NCI-H446 (cell line): ENCODE measurements at regions not wholly inside any gene's neighbourhood (a gene's known extent, or its start where the extent isn't known, plus 50 kb on each side); places are given as distances from the start of the nearest gene placed in this dataset.

Experiments used
- DNase-seq, 2 experiments: peaks; one replicate each; lab custom pipeline; 2025; lab: John Stamatoyannopoulos, UW

DNA sequence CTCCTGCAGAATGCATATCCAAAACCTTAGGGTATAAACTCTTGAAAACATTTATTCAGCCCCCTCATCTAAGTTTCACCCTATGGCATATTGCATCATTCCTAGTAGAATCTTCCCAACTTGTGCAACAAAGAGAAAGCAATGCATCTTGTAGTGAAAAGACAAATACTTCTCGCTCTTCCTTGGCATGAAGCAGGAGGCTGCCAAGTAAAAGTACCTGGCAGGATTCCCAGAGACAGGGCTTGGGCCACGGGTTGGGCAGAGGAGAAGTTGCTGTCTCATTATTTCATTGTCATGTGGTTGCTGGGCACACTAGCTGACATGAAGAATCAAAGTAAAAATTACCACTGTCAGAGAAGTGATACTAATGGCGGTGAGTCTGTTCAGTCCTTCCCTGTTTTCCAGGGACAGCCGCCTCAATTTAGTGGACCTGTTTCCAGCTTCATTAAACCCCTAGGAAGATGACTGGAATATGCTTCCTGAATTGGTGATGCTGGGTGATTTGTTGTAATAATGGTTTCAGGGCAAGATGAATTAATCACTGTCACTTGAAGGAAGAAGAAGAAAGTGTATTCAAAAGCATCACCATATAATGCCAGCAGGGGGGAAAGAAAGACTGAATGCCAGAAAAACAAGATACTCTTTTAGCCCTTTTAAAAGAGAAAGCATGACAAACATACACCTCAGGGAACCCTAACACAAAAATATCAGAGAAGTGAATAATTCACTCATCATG, 380.5 kb upstream of the IGFBP7 start:
- DNase-seq, result peak in 1 of 2 experiments; percentile 65

DNA sequence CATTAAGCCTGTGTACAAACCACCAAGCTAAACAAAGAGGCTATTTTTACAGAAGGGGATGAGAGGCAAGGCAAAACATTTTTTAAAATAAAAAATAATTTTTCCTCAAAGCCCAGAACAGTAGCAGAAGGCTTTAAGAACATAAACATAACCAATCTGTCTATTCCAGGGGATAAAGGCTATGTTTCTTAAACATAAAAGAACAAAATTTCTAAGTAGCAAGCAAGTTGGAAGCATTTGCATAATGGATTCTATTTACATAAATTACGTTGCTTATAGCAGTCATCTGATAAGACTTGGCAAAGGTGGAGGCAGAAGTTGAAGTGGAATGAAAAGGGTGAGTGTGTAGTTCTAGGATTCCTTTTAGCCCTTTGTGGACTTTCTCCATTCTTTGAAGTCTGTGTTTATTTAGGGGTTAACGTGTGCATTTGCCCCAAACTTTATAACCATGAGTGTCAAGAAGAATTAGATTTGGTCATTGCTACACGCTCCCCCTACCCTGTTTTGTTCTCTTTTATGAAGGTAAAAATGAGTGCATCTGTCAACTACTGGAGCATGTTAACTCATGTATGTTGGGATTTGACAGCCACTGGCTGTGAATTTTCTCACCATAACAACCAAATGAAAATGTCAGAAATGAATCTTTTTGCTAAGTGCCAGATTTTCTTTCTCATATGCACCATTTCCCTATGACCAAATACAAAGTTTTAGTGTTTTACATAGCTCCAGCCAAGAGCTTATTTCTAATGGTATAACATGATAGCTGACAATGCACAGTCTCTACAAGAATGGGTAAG, 378.4 kb upstream of the IGFBP7 start:
- DNase-seq, result no peak

DNA sequence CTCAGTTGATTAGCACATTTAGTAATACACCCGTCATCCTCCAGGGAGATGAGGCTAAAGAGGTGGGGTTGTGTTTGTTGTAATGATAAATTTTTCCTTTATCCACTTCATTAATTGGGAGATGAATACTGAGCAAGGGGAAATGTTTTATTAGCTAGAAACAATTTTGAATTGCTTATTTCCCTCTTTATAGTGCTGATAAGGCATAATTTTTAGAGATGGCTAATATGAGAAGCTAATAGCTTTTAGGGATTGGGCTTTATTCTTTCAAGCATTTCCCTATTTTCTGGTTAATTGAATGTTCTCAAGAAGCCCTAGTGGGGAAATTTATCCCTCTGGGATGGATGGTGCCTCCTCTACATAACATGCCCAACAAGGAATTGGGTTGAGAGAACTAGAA, 365.2 kb upstream of the IGFBP7 start:
- DNase-seq, result no peak

DNA sequence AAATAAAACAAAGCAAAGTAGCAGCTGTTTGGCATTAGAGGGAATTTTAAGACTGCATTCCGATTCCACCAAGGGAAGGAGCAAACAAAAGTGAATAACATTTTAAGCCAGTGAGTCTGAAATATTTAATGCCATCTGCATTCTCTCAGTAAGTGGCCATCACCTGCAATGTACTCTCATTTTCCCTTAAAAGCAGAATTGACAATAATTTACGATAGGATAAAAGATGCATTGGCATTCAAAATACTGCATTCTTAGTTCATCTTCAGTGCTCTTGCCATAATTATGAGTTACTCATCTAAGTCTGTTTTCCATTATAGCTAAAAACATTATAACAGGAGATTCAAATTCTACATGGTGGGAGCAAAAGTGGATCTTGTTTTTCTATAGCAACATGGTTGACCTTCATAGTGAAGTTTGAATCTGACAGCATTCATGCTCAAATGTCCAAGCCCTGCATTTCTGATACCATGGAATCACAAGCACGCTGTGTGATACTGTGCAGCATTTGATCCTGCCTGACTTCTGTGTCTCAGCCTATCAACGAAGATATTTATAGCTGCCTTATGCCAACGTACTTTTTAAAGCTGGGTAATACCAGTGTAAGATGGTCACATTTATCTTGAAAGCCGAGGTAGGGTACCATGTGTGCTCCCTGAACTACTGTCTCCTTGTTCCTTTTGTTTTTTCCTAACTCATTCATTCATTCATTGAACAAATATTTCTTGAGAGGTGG, 355.3 kb upstream of the IGFBP7 start:
- DNase-seq, result no peak

DNA sequence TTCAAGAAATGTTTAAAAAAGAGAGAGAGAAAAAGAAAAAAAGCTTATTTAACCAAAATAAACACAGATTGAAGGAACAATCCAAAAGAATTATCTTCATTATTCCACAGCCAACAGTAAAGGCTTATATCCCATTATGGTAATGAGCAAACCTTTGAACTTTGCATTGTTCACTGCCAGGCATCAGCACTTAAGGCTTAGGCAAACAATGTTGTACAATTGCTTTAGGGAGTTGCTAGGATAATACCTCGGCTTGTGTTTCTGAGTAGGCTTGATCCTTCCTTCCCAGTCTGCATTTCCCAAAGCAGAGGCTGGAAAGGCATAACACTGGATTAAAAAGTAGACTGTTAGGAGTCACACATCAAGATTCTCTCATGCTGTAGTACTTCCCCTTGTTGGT, 352.7 kb upstream of the IGFBP7 start:
- no peak for DNase-seq

DNA sequence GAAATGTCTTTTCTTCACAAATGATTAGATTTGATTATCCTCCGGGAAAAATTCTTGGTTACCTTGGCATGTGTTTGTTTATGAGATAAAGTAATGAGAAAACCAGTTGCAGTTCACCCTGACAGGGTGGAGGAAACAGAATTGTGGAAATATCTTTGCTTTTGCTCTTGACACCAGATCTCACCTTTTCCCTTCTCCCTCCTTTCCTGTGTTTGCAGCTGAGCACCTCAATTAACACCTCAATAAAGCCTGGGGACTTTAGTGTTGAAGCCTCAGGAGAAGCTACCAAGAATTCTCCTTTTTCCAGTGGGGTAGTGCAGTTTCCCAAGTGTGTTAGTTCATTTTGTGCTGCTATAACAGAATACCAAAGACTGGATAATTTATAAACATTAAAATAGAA, 350.8 kb upstream of the IGFBP7 start:
- no peak for DNase-seq

DNA sequence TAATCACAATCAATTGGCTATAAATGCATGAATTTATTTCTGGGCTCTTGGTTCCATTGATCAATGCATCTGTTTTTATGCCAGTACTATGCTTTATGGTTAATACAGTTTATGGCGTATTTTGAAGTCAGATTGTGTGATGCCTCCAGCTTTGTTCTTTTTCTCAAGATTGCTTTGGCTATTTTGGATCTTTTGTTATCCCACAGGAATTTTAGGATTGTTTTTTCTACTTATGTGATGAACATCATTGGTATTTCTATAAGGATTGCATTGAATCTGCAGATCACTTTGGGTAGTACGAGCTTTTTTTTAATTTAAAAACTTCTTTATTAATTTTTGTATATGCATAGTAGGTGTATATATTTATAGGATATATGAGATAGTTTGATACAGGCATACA, 338.7 kb upstream of the IGFBP7 start:
- DNase-seq, result no peak

DNA sequence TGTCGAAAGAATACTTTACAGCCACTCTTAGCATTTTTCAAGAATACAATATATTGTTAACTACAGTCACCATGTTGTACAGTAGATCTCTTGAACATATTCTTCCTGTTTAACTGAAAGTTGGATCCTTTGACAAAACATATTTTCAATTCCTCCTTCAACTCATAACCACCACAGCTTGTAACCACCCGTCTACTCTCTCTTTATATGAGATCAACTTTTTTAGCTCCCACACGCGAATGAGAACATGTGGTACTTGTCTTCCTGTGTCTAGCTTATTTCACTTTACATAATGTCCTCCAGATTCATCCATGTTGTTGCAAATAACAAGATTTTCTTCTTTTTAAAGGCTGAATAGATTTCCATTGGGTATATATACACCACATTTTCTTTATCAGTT, 338.3 kb upstream of the IGFBP7 start:
- no peak for DNase-seq

DNA sequence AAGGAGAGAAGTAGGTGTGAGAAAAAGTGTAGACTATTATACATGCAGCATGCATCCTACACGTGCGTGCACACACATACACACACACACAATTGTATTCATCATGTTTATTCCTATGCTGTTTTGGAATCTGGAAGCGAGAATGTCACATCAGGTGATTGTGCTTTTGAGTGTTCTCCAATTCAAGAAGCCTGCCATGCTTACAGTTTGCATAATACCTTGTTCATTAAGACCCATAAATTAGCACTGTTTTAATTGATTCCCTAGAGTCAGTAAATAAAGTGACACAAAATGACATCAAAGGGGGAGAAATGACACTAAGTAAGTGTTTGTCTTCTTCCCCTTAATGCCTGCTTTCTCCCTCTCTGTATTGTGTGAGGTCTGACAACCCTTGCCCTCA, 336.1 kb upstream of the IGFBP7 start:
- no peak for DNase-seq

DNA sequence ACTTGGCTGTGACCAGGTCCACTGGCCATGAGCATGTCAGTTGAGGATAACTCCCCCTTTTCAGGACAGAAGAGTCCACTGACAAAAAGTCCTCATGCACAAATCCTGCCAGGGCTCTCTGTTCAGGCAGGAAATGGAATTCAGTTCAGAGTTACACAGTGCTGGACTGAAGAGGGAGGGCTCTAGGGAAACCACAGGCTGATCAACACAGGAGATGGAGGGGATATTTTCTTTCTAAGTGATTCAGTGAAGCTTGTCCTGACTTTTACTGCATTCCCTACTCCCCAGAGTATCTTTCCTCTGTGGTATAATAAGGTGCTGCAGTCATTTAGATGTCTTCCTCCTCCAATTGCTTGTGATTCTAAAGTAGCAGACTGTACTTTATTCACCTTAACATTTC, 335.5 kb upstream of the IGFBP7 start:
- no peak for DNase-seq

DNA sequence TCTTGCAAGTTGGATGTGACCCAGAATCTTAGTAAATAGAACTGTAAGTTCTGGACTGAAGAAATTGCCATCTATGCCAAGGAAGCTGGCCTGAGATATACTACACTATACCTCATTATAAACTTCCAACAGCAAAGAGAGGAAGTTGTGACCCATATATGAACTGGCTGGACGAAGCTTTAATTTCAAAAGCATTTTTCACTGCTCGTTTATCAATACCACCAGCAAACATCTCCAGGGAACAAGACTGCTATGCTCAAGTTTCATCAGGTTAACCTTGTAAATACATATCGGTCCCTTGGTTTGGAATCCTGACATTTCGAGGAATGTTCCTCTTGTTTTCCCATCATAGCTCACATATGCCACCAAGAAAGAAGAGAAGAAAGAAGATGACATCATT, 334.5 kb upstream of the IGFBP7 start:
- DNase-seq, result no peak

DNA sequence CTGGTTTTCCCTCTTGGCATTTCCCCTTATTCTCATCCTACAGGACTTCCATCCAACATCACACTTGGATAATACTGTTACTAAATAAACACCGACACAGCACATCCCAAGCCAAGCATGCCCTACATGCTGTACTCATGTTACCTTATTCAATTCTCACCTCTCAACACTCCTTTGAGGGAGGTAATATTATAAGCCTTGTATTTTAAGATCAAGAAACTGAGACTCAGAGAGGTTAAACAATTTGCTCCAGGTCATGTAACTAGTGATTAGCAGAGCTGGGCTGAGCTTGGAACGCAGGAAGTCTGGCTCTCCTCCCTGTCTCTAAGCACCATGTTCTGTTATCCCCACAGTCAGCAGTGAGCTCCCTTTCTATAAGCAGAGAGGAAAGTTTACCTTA, 333.6 kb upstream of the IGFBP7 start:
- DNase-seq, result no peak

DNA sequence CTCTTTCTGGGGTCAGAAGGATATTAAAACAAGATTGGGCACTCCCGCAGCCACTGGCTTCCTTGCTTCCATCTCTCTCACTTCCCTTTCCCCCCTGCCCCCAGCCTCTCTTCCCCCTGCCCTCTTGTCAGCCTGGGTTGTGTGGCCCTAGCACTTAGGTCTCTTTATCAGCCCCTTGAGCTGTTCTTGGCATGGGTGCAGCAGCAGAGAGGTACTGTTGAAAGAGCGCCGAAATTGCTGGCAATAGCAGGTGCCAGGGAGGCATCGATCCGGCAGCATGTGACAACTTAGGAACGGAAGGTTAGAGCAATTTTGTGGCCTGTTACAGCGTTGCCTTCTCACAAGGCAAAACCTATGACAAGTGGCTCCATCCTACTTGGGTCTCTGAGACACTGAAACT, 333.1 kb upstream of the IGFBP7 start:
- DNase-seq, result peak; percentile 43 to 63

DNA sequence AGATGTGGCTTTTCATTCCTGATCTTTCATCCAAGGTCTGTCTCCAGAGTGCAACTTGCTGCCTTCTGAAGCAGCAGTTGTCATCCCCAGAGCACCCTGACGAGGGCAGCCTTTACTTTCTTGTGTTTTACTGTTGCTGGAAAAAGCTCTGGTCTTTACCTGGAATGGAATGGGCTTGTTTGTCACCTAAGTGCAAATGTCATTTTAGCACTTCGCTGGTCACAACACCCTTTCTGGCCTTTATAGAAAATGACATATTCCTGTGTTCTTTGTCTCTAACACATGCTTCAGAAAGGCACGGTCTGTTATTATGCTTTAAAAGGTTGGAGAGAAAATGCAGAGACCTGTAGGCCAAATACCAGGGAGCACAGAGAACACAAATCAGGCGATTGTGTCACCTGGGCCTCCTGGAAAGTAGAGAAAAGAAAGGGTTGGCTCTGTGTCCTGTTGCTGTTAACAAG, 332.7 kb upstream of the IGFBP7 start:
- peak in 1 of 2 experiments; percentile 51 for DNase-seq

DNA sequence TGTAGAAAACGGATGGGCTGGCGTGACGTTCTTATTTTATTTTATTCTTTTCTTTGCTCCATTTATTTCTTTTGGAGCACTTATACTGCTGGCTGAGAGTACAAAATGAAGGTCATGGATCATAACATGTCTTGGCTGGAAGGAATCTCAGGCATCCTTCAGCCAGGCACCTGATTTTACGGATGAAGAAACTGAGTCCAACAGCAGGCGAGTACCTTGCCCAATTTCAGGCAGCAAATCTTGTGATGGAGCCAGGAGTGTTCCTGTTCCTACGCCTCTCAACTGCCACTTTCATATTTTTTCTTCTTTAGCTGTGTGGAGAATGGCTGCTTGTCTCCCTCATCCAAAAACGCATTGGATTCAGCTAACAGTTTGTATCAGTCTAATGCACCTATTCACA, 332.1 kb upstream of the IGFBP7 start:
- DNase-seq, result no peak

DNA sequence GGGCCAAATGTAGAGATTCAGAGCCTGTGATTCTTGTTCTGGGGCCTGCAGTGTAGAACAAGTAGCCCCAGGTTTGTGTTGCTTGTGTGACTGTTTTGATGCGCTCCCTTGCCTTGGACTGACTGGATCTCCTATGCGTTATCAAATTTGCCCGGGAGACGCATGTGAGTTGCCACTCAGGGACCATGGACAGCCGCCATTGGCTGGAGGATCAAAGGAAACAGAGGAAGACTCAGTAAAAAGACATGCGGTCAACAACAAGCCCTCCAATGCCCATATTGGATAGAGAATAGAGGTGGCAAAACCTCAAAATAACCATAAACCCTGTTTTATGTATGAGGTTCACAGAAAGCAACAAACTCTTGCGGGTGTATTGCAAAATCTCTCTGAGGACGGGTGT, 327.5 kb upstream of the IGFBP7 start:
- DNase-seq, result no peak

DNA sequence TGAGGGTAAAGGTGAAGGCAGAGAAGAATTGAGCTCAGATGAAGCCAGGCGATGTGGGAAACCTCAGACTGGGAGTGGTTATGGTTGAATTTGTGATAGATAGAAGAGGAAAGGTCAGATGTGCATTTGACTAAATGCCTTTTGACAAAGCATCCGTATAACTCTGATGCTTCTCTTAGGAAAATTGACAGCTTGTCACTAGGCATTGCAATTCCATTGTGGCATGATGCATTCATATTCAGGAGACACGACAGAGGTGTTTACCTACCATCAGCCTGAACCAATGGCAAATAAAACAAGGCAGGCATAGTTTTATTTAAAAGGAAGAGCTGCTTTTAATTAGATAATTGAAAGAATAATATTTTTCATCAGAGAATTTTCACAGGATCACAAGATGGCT, 325.1 kb upstream of the IGFBP7 start:
- DNase-seq, result no peak

DNA sequence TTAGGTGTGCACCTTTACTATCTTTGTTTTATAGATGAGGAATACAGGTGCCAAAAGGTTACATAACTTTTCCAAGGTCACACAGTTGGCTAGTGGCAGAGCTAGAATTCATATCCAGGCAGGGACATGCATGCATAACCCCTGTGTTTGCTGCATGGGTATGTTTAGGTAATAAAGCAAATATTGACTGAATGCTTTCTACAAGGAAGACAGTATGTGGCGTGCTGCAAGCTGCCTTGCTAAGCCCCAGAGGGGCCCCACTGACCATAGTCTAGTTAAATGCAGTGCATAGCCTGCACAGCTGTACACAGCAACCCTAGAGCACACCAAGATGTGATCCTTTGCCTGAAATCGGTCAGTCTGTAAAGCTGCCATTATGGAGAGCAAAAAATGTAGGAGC, 320.5 kb upstream of the IGFBP7 start:
- DNase-seq, result no peak

DNA sequence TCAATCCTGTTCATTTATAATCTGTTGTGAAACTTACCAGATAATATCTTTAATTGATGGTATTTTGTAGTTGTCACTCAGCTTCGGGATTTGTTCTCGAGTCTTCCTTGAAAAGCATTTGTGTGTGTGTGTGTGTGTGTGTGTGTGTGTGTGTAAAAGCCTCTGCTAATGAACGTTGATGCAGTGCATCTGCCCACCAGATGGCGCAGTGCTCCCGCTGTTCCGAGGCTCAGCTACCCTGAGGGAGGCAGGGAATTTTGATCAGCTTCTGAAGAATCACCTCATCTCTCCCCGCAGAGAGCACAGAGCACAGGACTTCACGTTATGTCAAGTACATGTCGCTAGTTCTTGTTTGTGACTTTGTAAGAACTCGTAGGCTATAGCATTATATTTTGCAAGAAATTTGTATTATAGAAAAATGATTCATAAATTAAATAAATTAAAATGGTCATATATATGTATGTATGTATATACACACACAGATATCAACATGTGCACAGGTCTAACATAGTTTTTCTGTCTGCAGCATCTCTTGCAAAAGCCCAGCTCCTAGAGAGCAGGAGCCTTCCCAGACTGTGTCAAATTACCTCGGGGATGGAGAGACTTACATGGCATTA, 316.7 kb upstream of the IGFBP7 start:
- peak; percentile 56 to 84 for DNase-seq

DNA sequence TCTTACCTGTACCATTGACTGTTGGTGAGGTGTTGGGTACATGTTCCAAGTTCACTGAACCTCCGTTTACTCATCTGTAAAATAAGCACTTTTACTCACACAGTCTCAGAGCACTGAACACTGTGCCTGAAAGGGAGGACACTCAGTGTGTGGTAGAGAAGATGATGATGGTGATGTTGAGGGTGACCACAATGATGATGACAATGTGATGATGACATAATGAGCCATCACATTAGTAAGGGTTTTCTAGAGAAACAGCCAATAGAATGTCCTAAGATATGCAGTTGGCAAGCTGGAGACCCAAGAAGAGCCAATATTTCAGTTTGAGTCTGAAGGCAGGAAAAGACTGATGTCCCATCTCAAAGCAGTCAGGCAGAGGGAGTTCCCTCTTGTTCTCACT, 315.4 kb upstream of the IGFBP7 start:
- no peak for DNase-seq

DNA sequence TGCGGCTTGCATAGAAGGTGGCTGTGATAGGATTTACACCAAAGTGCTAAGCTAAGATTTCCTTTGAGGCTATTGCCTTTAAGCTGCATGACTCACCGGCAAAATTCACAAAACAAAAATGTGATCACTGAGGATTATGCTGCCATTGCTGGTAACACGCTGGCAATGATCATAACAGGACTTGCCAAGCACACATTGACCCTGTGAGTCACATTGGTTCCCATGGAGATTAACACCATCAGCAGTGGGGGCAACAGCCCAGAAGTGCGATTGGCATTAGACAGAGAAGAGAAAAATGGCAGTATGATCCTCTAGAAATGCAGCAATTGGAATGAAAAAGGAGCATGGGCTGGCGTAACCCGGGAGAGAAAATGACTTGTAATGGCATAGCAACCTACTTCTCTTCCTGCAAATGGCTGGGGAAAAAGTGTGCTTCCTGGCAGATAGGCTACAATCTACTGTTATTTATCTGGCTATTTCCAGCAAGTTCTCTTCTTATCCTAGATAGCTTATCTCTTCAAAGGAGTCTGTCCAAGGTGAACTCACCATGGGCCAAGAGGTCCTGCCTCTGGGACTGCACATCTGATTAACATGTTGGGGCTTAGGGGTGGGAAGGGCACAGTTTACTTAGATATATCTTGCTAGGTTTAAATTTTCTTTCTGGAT, 314.2 kb upstream of the IGFBP7 start:
- DNase-seq, result peak; percentile 15 to 71

DNA sequence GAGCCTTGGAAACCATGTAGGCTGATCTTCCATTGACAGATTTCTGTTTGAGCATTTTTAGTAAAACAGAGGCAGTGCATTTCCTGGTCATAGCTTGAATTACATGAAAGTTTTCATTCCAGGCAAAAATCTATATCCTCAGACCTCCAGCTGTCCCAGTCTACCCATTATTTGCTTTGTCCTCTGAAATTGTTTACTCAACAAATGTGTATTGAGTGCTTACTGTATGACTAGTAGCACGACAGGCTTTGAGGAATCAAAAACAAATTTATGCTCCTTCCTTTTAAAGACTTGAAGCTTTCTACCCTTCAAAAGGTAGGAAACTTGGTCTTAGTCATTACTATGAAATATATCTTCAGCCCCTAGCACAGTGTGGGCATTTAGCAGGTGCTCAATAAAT, 307.9 kb upstream of the IGFBP7 start:
- DNase-seq, result no peak
